ENCODE measurements at regions not wholly inside any gene's neighbourhood (a gene's known extent, or its start where the extent isn't known, plus 50 kb on each side); places are given as distances from the start of the nearest gene placed in this dataset.

GRCh38 chr12:17372508-17372907, 717.5 kb downstream of the RERGL start:
- TF ChIP-seq EZH2 (optimal IDR thresholded peaks at IDR 0.05; ENCODE audit: low read depth, low read length): no peak
- no peak for TF ChIP-seq CTCF (IDR thresholded peaks at IDR 0.05; ENCODE audit: low read length)

All from MM.1S (cell line).